Activated naive CD4-positive, alpha-beta T cell treated with anti-CD3 and anti-CD28 coated beads, Interleukin-2, amount 50 U/mL, for 24 hours (primary cell): ENCODE measurements at regions not wholly inside any gene's neighbourhood (a gene's known extent, or its start where the extent isn't known, plus 50 kb on each side); places are given as distances from the start of the nearest gene placed in this dataset.

Source experiments
- H3K27ac Mint-ChIP-seq: one replicate; pipeline ENCODE4 v1.8.0; 2021; ENCODE audit warnings: mild to moderate bottlenecking, mixed read lengths
- H3K27me3 Mint-ChIP-seq: one replicate; pipeline ENCODE4 v1.8.0; 2021; ENCODE audit warnings: mixed read lengths
- H3K36me3 Mint-ChIP-seq: one replicate; pipeline ENCODE4 v1.8.0; 2021; ENCODE audit warnings: mixed read lengths
- H3K4me1 Mint-ChIP-seq: one replicate; pipeline ENCODE4 v1.8.0; 2021; ENCODE audit warnings: mixed read lengths
- H3K4me3 Mint-ChIP-seq: one replicate; pipeline ENCODE4 v1.8.0; 2021; ENCODE audit warnings: mild to moderate bottlenecking, mixed read lengths
- H3K9me3 Mint-ChIP-seq: one replicate; pipeline ENCODE4 v1.8.0; 2021; ENCODE audit warnings: mixed read lengths

DNA sequence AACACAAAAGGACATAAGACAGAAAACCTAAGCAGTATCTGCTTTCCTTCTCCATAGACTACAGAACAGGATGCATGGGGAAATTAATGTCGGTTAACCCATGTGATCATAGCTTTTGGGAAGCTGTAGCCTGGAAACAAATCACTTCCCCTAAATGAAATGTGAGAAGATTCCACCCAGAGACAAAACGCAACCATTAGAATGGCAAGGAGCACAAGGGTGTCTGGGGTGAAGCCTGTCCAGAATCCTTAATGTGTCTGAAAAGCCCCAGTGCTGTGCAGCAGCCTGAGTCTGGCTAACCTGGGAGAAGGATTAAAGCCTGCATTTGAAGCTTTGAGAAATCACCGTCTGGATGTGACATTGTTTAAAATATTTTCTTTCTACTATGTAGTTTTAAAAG lies 213.3 kb downstream of the ANKRD50 start:
- no peaks in the 10 kb centered on the region for H3K27me3 Mint-ChIP-seq
- no peak overlapping the region for H3K4me3 Mint-ChIP-seq
- no peaks in the 10 kb centered on the region for H3K36me3 Mint-ChIP-seq

DNA sequence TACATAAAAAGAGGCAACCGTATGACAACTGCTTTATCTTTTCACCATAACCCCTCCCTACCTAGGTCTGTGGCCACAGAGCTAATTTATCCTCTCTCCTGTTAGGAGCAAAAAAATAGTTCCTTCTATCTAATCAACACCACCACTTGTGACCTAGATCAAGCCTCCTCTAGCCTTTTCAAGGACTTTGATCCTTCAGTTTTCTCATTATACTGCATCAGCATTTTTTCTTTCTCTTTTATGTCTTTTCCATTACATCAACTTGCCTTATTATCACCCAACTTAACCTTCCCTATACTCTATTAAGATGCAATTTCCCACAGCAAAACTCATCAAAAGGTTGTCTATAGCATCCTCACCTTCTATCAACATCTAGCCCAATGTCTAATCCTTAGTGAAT lies 211.0 kb downstream of the ANKRD50 start:
- H3K36me3 Mint-ChIP-seq = no peaks in the 10 kb centered on the region
- H3K4me1 Mint-ChIP-seq = no peaks in the 10 kb centered on the region
- H3K27me3 Mint-ChIP-seq = no peaks in the 10 kb centered on the region
- H3K27ac Mint-ChIP-seq = no peak overlapping the region
- no peaks in the 10 kb centered on the region for H3K9me3 Mint-ChIP-seq
- no peak overlapping the region for H3K4me3 Mint-ChIP-seq

More for the DNA sequence above, 213.3 kb downstream of the ANKRD50 start:
- no peaks in the 10 kb centered on the region for H3K9me3 Mint-ChIP-seq
- no peak overlapping the region for H3K27ac Mint-ChIP-seq
- no peaks in the 10 kb centered on the region for H3K4me1 Mint-ChIP-seq

DNA sequence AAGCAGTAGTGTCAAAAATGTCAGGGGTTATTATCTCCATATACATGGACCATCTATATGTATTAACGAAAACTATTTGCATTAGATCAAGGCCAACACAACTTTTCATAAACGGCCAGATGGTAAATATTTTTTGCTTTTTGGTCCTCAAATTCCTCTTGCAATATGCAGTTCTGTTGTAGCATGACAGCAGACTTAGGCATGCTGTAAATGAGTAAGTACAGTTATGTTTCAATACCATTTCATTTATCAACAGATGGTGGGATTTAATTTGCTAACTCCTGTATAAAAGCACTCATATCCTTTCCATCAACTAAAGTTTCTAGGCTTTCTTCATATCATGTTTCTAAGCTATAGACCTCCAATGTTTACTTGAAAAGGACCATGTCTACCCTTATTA lies 208.1 kb downstream of the ANKRD50 start:
- Mint-ChIP-seq H3K9me3 (no peaks in the 10 kb centered on the region), H3K4me3 (no peak overlapping the region), H3K4me1 (no peaks in the 10 kb centered on the region), H3K36me3 (no peaks in the 10 kb centered on the region), H3K27ac (no peak overlapping the region), H3K27me3 (no peaks in the 10 kb centered on the region)

GRCh38 chr4:124505211-124505610 lies 207.3 kb downstream of the ANKRD50 start:
- Mint-ChIP-seq H3K4me3 (no peak overlapping the region), H3K9me3 (no peaks in the 10 kb centered on the region), H3K27ac (no peak overlapping the region), H3K4me1 (no peaks in the 10 kb centered on the region), H3K27me3 (no peaks in the 10 kb centered on the region), H3K36me3 (no peaks in the 10 kb centered on the region)

GRCh38 chr4:124509151-124509550 lies 203.4 kb downstream of the ANKRD50 start:
- Mint-ChIP-seq H3K27me3 (no peaks in the 10 kb centered on the region), H3K4me1 (no peaks in the 10 kb centered on the region), H3K9me3 (no peaks in the 10 kb centered on the region), H3K27ac (no peak overlapping the region), H3K36me3 (no peaks in the 10 kb centered on the region), H3K4me3 (no peak overlapping the region)

DNA sequence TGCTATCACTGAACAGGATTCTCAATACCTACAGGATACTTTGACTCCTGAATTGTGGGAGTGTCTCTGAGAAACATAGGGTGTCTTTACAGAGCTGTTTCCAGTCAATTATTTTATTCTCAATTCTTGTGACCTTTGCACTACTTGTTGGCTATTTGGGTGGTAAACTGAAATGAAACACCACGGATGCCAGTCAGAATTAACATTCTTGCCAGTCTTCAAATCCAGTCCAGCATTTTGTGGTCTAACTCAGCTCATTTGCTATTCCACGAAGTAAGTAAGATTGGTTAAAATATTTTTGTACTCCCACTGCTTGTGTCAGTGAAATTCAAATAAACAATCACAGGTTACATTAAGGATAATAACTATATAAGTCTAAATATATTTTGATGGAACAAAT lies 197.9 kb downstream of the ANKRD50 start:
- no peak overlapping the region for H3K4me3 Mint-ChIP-seq
- no peaks in the 10 kb centered on the region for H3K4me1 Mint-ChIP-seq
- no peaks in the 10 kb centered on the region for H3K27me3 Mint-ChIP-seq
- no peak overlapping the region for H3K27ac Mint-ChIP-seq
- no peaks in the 10 kb centered on the region for H3K36me3 Mint-ChIP-seq
- no peaks in the 10 kb centered on the region for H3K9me3 Mint-ChIP-seq

GRCh38 chr4:124515591-124515990 lies 196.9 kb downstream of the ANKRD50 start:
- Mint-ChIP-seq H3K4me3 (no peak overlapping the region), H3K27me3 (no peaks in the 10 kb centered on the region), H3K27ac (no peak overlapping the region), H3K4me1 (no peaks in the 10 kb centered on the region), H3K9me3 (no peaks in the 10 kb centered on the region), H3K36me3 (no peaks in the 10 kb centered on the region)

- Mint-ChIP-seq H3K27ac (no peak overlapping the region), H3K4me3 (no peak overlapping the region), H3K4me1 (no peaks in the 10 kb centered on the region), H3K9me3 (no peaks in the 10 kb centered on the region), H3K36me3 (no peaks in the 10 kb centered on the region), H3K27me3 (no peaks in the 10 kb centered on the region)
These were observed 193.3 kb downstream of the ANKRD50 start for GRCh38 chr4:124519196-124519595.

GRCh38 chr4:124523816-124524215 lies 188.7 kb downstream of the ANKRD50 start:
- Mint-ChIP-seq H3K27ac (no peak overlapping the region), H3K4me3 (no peak overlapping the region), H3K9me3 (no peaks in the 10 kb centered on the region)

GRCh38 chr4:124525524-124525923 lies 187.0 kb downstream of the ANKRD50 start:
- Mint-ChIP-seq H3K27ac (no peak overlapping the region), H3K4me3 (no peak overlapping the region), H3K36me3 (no peaks in the 10 kb centered on the region), H3K9me3 (no peaks in the 10 kb centered on the region), H3K4me1 (no peaks in the 10 kb centered on the region), H3K27me3 (no peaks in the 10 kb centered on the region)

More at GRCh38 chr4:124523816-124524215, 188.7 kb downstream of the ANKRD50 start:
- Mint-ChIP-seq H3K36me3 (no peaks in the 10 kb centered on the region), H3K4me1 (no peaks in the 10 kb centered on the region), H3K27me3 (no peaks in the 10 kb centered on the region)

DNA sequence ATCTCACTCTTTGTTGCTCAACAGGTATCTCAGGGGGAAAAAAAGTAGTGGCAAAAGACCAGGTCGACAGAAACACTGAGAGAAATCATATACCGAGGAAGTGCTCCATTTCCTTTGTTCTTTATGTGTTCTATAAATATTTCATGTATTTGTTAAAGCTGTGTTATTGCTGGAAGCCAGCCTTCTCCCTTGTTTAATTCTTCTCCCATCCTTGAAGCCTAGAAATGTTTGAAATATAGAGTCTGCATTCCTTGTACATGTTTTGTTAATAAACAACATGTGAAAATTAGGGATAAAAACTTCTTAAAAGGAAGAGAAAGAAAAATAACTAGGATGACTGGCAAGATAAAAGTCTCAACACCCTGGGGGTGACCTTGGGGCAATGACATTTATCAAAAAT lies 186.2 kb downstream of the ANKRD50 start:
- no peaks in the 10 kb centered on the region for H3K36me3 Mint-ChIP-seq
- no peaks in the 10 kb centered on the region for H3K4me1 Mint-ChIP-seq
- no peaks in the 10 kb centered on the region for H3K9me3 Mint-ChIP-seq
- H3K27ac Mint-ChIP-seq = no peak overlapping the region
- no peak overlapping the region for H3K4me3 Mint-ChIP-seq
- no peaks in the 10 kb centered on the region for H3K27me3 Mint-ChIP-seq

DNA sequence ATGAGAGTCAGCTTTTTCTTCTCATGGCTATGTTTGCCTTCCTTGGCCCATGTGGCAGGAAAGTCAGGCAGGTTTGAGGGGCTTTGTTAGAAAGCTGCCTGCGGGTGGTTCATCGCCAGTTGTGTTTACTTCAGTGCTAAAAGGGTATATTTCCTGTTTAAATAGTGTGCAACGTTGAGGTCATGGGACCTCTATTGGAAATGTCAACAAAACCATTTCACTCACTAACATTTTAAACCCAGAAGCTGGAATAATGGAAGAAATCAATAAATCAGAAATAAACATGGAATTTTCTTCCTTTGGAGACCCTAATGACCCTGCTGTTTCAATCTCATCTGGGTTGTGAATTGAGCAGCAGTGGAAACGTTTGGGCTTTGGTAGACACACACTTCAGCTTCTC lies 185.8 kb downstream of the ANKRD50 start:
- H3K9me3 Mint-ChIP-seq = no peaks in the 10 kb centered on the region
- H3K4me3 Mint-ChIP-seq = no peak overlapping the region
- H3K27ac Mint-ChIP-seq = no peak overlapping the region
- H3K36me3 Mint-ChIP-seq = no peaks in the 10 kb centered on the region
- no peaks in the 10 kb centered on the region for H3K4me1 Mint-ChIP-seq
- no peaks in the 10 kb centered on the region for H3K27me3 Mint-ChIP-seq

DNA sequence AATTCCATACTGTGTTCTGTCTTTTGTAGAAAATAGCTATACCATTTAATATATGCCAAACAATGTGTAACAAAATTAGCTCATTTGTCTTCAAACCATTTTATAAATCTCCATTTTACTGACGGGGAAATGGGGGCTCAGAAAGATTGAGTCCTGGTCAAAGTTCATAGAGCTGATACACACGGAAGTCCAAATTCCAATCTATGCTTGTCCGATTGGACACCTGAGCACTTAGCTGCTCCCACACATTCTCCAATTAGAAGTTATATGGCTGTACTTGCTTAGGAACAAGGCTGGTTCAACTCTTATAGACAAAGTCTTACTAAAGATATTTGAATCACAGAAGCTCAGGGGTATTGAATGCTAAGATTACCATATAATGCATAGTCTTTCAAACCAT lies 185.2 kb downstream of the ANKRD50 start:
- Mint-ChIP-seq H3K4me3 (no peak overlapping the region), H3K4me1 (no peaks in the 10 kb centered on the region), H3K27ac (no peak overlapping the region), H3K36me3 (no peaks in the 10 kb centered on the region), H3K27me3 (no peaks in the 10 kb centered on the region), H3K9me3 (no peaks in the 10 kb centered on the region)

GRCh38 chr4:124529131-124529530 lies 183.4 kb downstream of the ANKRD50 start:
- no peak overlapping the region for H3K4me3 Mint-ChIP-seq
- no peaks in the 10 kb centered on the region for H3K9me3 Mint-ChIP-seq
- no peak overlapping the region for H3K27ac Mint-ChIP-seq
- no peaks in the 10 kb centered on the region for H3K36me3 Mint-ChIP-seq
- no peaks in the 10 kb centered on the region for H3K4me1 Mint-ChIP-seq
- no peaks in the 10 kb centered on the region for H3K27me3 Mint-ChIP-seq

- Mint-ChIP-seq H3K4me3 (no peak overlapping the region), H3K4me1 (no peaks in the 10 kb centered on the region), H3K27me3 (no peaks in the 10 kb centered on the region), H3K9me3 (no peaks in the 10 kb centered on the region), H3K27ac (no peak overlapping the region), H3K36me3 (no peaks in the 10 kb centered on the region)
These were observed 182.0 kb downstream of the ANKRD50 start for GRCh38 chr4:124530464-124531077.

GRCh38 chr4:124534131-124534530 lies 178.4 kb downstream of the ANKRD50 start:
- no peak overlapping the region for H3K27ac Mint-ChIP-seq

DNA sequence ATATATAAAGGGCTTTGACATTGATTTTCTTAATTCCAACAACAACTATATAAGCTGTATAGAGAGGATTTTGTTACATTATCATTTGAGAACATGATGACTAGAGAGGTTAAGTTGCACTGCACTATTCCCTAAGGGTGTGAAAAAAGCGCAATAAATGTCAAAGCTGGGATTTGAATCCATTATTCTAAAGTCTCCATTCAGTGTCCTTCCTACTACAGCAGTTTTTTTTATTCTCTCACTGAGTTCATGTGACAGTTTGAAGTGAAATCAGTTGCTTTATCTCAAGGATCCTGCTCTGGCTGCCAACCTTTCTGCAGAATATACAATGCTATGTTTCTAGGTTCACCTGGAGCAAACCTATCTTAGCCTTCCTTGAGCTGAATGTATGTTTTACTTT lies 177.5 kb downstream of the ANKRD50 start:
- Mint-ChIP-seq H3K9me3 (no peaks in the 10 kb centered on the region), H3K36me3 (no peaks in the 10 kb centered on the region), H3K4me1 (no peaks in the 10 kb centered on the region), H3K27me3 (no peaks in the 10 kb centered on the region), H3K4me3 (no peak overlapping the region), H3K27ac (no peak overlapping the region)

More at GRCh38 chr4:124534131-124534530, 178.4 kb downstream of the ANKRD50 start:
- no peaks in the 10 kb centered on the region for H3K27me3 Mint-ChIP-seq
- no peaks in the 10 kb centered on the region for H3K9me3 Mint-ChIP-seq
- H3K4me3 Mint-ChIP-seq = no peak overlapping the region
- H3K4me1 Mint-ChIP-seq = no peaks in the 10 kb centered on the region
- H3K36me3 Mint-ChIP-seq = no peaks in the 10 kb centered on the region
